Ovary (tissue), 7 donors: ENCODE measurements at regions not wholly inside any gene's neighbourhood (a gene's known extent, or its start where the extent isn't known, plus 50 kb on each side); places are given as distances from the start of the nearest gene placed in this dataset.

Experiments
- DNase-seq, 5 donors: peaks; one replicate each; pipeline ENCODE4 v3.0.0-alpha.2; 2019 to 2020
- H3K27ac ChIP-seq, 2 donors: fragments of 200-600 bp; one replicate each; pipeline versions ENCODE4 v1.5.1 to v1.8.0; 2019 to 2022
- H3K27me3 ChIP-seq: fragments of 200-600 bp; one replicate; pipeline ENCODE4 v1.8.0; 2022
- H3K36me3 ChIP-seq: fragments of 200-600 bp; sonication (generic); one replicate; pipeline ENCODE4 v1.5.1; 2019
- H3K4me1 ChIP-seq: one replicate; pipeline ENCODE4 v1.8.1; 2013; ENCODE audit warnings: mild to moderate bottlenecking, moderate library complexity; ENCODE audit not compliant: insufficient read depth
- H3K4me3 ChIP-seq: fragments of 200-600 bp; sonication (generic); one replicate; pipeline ENCODE4 v1.5.1; 2017
- H3K9me3 ChIP-seq, 2 donors: fragments of 200-600 bp in 1 of 2; sonication (generic) in 1 of 2; one replicate each; pipeline versions ENCODE4 v1.5.1 to v1.8.1; 2013 to 2019; ENCODE audit warnings: mild to moderate bottlenecking in 1 of 2, moderate library complexity in 1 of 2
- CTCF ChIP-seq, 3 donors: fragments of 450-650 bp in 2 of 3; fragments of 200-600 bp in 1 of 3; IDR thresholded peaks; one replicate each; pipeline versions ENCODE4 v1.5.1 to v1.8.0; 2016 to 2022; ENCODE audit warnings: antibody characterized with exemption in 3 of 3, mild to moderate bottlenecking in 1 of 3
- EP300 ChIP-seq: sonication (generic); formaldehyde crosslinking; IDR thresholded peaks from one replicate; pipeline ENCODE4 v1.6.1; 2017; ENCODE audit warnings: antibody characterized with exemption
- POLR2A ChIP-seq: fragments of 450-650 bp; IDR thresholded peaks from one replicate; pipeline ENCODE4 v1.6.1; 2017; ENCODE audit warnings: antibody characterized with exemption, mild to moderate bottlenecking, moderate library complexity
- WGBS, 3 donors: extraction: QIAGEN DNeasy Blood & Tissue Kit in 1 of 3; methylation state at CpG; one replicate each; pipeline versions ENCODE4 v1.1.5 to v1.1.7; 2013 to 2017; 5-methylcytosine and 5-hydroxymethylcytosine counted together
- intact Hi-C, 4 donors: fragments of 100-400 bp; cut with DNase I; formaldehyde crosslinking; loops; one replicate each; pipeline versions ENCODE4 v1.11.0 to v1.15.1; 2022 to 2023
- donor health status: DM: no; HTN: no; CAD: no; lungs with moderate emphysema.
- donor health status: DM: no; HTN: no; CAD: no.
- donor health status: Bipolar disorder and iron deficiency.
- donor health status: DM: no; HTN: no; CAD: no.
- donor health status: DM: yes; HTN: yes; CAD: no.

GRCh38 chr18:32566960-32567359 is 96.3 kb upstream of the GAREM1 start:
- Histone ChIP-seq H3K4me3 (no peak overlapping the region), H3K36me3 (no peaks in the 10 kb centered on the region), H3K9me3 (no peaks in the 10 kb centered on the region), H3K27ac (no peak overlapping the region), H3K27me3 (no peaks in the 10 kb centered on the region), H3K4me1 (no peaks in the 10 kb centered on the region)
- 61 to 64% (median 61%) methylated on average over 3 of the region's 3 CpGs for WGBS, 3 donors
- TF ChIP-seq POLR2A (no peak), CTCF (IDR thresholded peaks at IDR 0.05) (no peak), EP300 (no peak)
- intact Hi-C loops, result no loop called here
- DNase-seq, result no peak

- intact Hi-C loops, result loop anchor here in 3 of 4 donors (2.0 to 10.0 kb wide), 4 partner anchors 279 to 397 kb away; no protein-coding TSS in a partner anchor
- no peak overlapping the region for H3K27ac ChIP-seq
- H3K27me3 ChIP-seq, result no peaks in the 10 kb centered on the region
- 65 to 72% (median 65%) methylated on average over 3 of the region's 3 CpGs for WGBS, 3 donors
- no peaks in the 10 kb centered on the region for H3K9me3 ChIP-seq
- H3K4me3 ChIP-seq, result no peak overlapping the region
- TF ChIP-seq CTCF (IDR thresholded peaks at IDR 0.05) (no peak), EP300 (no peak), POLR2A (no peak)
- H3K4me1 ChIP-seq, result no peaks in the 10 kb centered on the region
- no peak for DNase-seq
- H3K36me3 ChIP-seq, result no peaks in the 10 kb centered on the region
Observed at GRCh38 chr18:32553640-32554365, 83.1 kb upstream of the GAREM1 start.

- intact Hi-C loops, result loop anchor here in 3 of 4 donors (2.0 to 10.0 kb wide), 4 partner anchors 278 to 396 kb away; no protein-coding TSS in a partner anchor
- H3K36me3 ChIP-seq, result no peaks in the 10 kb centered on the region
- no peak overlapping the region for H3K27ac ChIP-seq
- 67 to 74% (median 71%) methylated on average over 5 of the region's 5 CpGs for WGBS, 3 donors
- DNase-seq, result no peak
- H3K4me1 ChIP-seq, result no peaks in the 10 kb centered on the region
- no peaks in the 10 kb centered on the region for H3K27me3 ChIP-seq
- no peak overlapping the region for H3K4me3 ChIP-seq
- H3K9me3 ChIP-seq, result no peaks in the 10 kb centered on the region
- no peak for TF ChIP-seq EP300
- TF ChIP-seq POLR2A, result no peak
- TF ChIP-seq CTCF (IDR thresholded peaks at IDR 0.05), result no peak
Observed at GRCh38 chr18:32553174-32553573, 82.5 kb upstream of the GAREM1 start.

GRCh38 chr18:32552421-32553030 is 81.8 kb upstream of the GAREM1 start:
- H3K9me3 ChIP-seq, result no peaks in the 10 kb centered on the region
- H3K27ac ChIP-seq, result no peak overlapping the region
- 23 to 33% (median 25%) methylated on average over 4 of the region's 4 CpGs for WGBS, 3 donors
- H3K27me3 ChIP-seq, result no peaks in the 10 kb centered on the region
- no peaks in the 10 kb centered on the region for H3K36me3 ChIP-seq
- intact Hi-C loops, result loop anchor here in 3 of 4 donors (2.0 to 10.0 kb wide), 4 partner anchors 278 to 395 kb away; no protein-coding TSS in a partner anchor
- H3K4me3 ChIP-seq, result no peak overlapping the region
- H3K4me1 ChIP-seq, result no peaks in the 10 kb centered on the region
- TF ChIP-seq EP300 (no peak), POLR2A (no peak), CTCF (IDR thresholded peaks at IDR 0.05) (peak in 1 of 3 donors; percentile 28)
- peak in 2 of 5 donors; percentile 13 to 49 for DNase-seq
